ENCODE measurements at regions not wholly inside any gene's neighbourhood (a gene's known extent, or its start where the extent isn't known, plus 50 kb on each side); places are given as distances from the start of the nearest gene placed in this dataset.

GRCh38 chr5:33184367-33184766, 256.4 kb upstream of the TARS1 start:
- TF ChIP-seq, protein P1, sequence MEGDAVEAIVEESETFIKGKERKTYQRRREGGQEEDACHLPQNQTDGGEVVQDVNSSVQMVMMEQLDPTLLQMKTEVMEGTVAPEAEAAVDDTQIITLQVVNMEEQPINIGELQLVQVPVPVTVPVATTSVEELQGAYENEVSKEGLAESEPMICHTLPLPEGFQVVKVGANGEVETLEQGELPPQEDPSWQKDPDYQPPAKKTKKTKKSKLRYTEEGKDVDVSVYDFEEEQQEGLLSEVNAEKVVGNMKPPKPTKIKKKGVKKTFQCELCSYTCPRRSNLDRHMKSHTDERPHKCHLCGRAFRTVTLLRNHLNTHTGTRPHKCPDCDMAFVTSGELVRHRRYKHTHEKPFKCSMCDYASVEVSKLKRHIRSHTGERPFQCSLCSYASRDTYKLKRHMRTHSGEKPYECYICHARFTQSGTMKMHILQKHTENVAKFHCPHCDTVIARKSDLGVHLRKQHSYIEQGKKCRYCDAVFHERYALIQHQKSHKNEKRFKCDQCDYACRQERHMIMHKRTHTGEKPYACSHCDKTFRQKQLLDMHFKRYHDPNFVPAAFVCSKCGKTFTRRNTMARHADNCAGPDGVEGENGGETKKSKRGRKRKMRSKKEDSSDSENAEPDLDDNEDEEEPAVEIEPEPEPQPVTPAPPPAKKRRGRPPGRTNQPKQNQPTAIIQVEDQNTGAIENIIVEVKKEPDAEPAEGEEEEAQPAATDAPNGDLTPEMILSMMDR (IDR thresholded peaks at IDR 0.05; ENCODE audit: insufficient read depth, low read depth, low read length): no peak
- no peak for TF ChIP-seq EZH2 (IDR thresholded peaks at IDR 0.05; ENCODE audit: insufficient read depth, low read length)
